Type B pancreatic cell (in vitro differentiated cells): ENCODE measurements at regions not wholly inside any gene's neighbourhood (a gene's known extent, or its start where the extent isn't known, plus 50 kb on each side); places are given as distances from the start of the nearest gene placed in this dataset.

Experiments used
- DNase-seq: peaks from one replicate; pipeline ENCODE4 v3.0.0; 2021; ENCODE audit warnings: mixed read lengths; ENCODE audit not compliant: unreplicated experiment; ENCODE audit errors: extremely low spot score
- H3K27ac Mint-ChIP-seq: 2 replicates; pipeline ENCODE4 v1.8.0; 2021; ENCODE audit warnings: mild to moderate bottlenecking, mixed read lengths
- H3K27me3 Mint-ChIP-seq: 2 replicates; pipeline ENCODE4 v1.8.0; 2021; ENCODE audit warnings: mixed read lengths
- H3K36me3 Mint-ChIP-seq: 2 replicates; pipeline ENCODE4 v1.8.0; 2021; ENCODE audit warnings: mixed read lengths
- H3K4me1 Mint-ChIP-seq: one replicate; pipeline ENCODE4 v1.8.0; 2021; ENCODE audit warnings: mixed read lengths; ENCODE audit not compliant: unreplicated experiment
- H3K4me3 Mint-ChIP-seq: 2 replicates; pipeline ENCODE4 v1.8.0; 2021; ENCODE audit warnings: mild to moderate bottlenecking, mixed read lengths
- H3K9me3 Mint-ChIP-seq: 2 replicates; pipeline ENCODE4 v1.8.0; 2021; ENCODE audit warnings: mixed read lengths
- TF ChIP-seq, protein P1 (sequence below): fragments of 200-600 bp; sonication (generic); conservative IDR thresholded peaks from 2 replicates; pipeline ENCODE4 v1.5.0; 2021; ENCODE audit warnings: antibody characterized with exemption, mild to moderate bottlenecking

GRCh38 chr18:38454764-38455469, 889.3 kb upstream of the CELF4 start:
- no peaks in the 10 kb centered on the region for H3K27me3 Mint-ChIP-seq
- TF ChIP-seq, protein P1, sequence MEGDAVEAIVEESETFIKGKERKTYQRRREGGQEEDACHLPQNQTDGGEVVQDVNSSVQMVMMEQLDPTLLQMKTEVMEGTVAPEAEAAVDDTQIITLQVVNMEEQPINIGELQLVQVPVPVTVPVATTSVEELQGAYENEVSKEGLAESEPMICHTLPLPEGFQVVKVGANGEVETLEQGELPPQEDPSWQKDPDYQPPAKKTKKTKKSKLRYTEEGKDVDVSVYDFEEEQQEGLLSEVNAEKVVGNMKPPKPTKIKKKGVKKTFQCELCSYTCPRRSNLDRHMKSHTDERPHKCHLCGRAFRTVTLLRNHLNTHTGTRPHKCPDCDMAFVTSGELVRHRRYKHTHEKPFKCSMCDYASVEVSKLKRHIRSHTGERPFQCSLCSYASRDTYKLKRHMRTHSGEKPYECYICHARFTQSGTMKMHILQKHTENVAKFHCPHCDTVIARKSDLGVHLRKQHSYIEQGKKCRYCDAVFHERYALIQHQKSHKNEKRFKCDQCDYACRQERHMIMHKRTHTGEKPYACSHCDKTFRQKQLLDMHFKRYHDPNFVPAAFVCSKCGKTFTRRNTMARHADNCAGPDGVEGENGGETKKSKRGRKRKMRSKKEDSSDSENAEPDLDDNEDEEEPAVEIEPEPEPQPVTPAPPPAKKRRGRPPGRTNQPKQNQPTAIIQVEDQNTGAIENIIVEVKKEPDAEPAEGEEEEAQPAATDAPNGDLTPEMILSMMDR = no peak
- no peaks in the 10 kb centered on the region for H3K9me3 Mint-ChIP-seq
- peaks cover 19% of the 10 kb centered on the region for H3K4me1 Mint-ChIP-seq
- H3K4me3 Mint-ChIP-seq = no peak overlapping the region
- H3K27ac Mint-ChIP-seq = no peak overlapping the region
- H3K36me3 Mint-ChIP-seq = no peaks in the 10 kb centered on the region
- DNase-seq = no peak

- Mint-ChIP-seq H3K9me3 (no peaks in the 10 kb centered on the region), H3K4me3 (no peak overlapping the region), H3K27ac (no peak overlapping the region), H3K27me3 (no peaks in the 10 kb centered on the region), H3K36me3 (no peaks in the 10 kb centered on the region), H3K4me1 (peaks cover 17% of the 10 kb centered on the region)
- TF ChIP-seq, protein P1 = no peak
- DNase-seq = no peak
Measured at GRCh38 chr18:38453880-38454279, 888.3 kb upstream of the CELF4 start.

- no peak for DNase-seq
- Mint-ChIP-seq H3K36me3 (no peaks in the 10 kb centered on the region), H3K27ac (no peak overlapping the region), H3K27me3 (no peaks in the 10 kb centered on the region), H3K9me3 (no peaks in the 10 kb centered on the region), H3K4me3 (no peak overlapping the region), H3K4me1 (peaks cover 10% of the 10 kb centered on the region)
- TF ChIP-seq, protein P1 = no peak
Measured at GRCh38 chr18:38450876-38451275, 885.3 kb upstream of the CELF4 start.

DNA sequence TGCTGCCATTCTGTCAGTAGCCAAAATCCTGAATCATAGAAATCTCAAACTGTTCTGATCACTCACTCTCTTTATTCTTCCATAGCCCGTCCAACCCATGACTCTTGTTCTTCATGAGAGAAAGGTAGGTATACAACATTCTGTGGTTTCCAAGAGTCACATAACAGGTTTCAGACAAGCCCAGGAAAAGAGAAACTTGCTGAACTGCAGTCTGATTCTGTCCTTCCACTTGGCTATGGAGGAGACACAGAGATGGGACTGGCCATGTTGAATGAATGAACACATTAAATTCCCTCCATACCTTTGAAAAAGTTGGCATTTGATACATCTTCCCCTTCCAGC, 880.2 kb upstream of the CELF4 start:
- peaks cover 4% of the 10 kb centered on the region for H3K27me3 Mint-ChIP-seq
- peak overlapping the region; percentile 13 for H3K27ac Mint-ChIP-seq
- TF ChIP-seq, protein P1 = no peak
- DNase-seq = no peak
- H3K9me3 Mint-ChIP-seq = no peaks in the 10 kb centered on the region
- H3K36me3 Mint-ChIP-seq = no peaks in the 10 kb centered on the region
- H3K4me1 Mint-ChIP-seq = peaks cover 15% of the 10 kb centered on the region
- no peak overlapping the region for H3K4me3 Mint-ChIP-seq

GRCh38 chr18:38444971-38445803, 879.6 kb upstream of the CELF4 start:
- peaks cover 4% of the 10 kb centered on the region for H3K27me3 Mint-ChIP-seq
- H3K27ac Mint-ChIP-seq = peak overlapping the region; percentile 13
- H3K36me3 Mint-ChIP-seq = no peaks in the 10 kb centered on the region
- DNase-seq = no peak
- peaks cover 15% of the 10 kb centered on the region for H3K4me1 Mint-ChIP-seq
- TF ChIP-seq, protein P1 = no peak
- H3K9me3 Mint-ChIP-seq = no peaks in the 10 kb centered on the region
- H3K4me3 Mint-ChIP-seq = peak overlapping the region; percentile 20
